HG02763 (cell line): ENCODE measurements at regions not wholly inside any gene's neighbourhood (a gene's known extent, or its start where the extent isn't known, plus 50 kb on each side); places are given as distances from the start of the nearest gene placed in this dataset.
"Not testable (repeated sequence)": the region's sequence is repeated elsewhere in the genome, so short reads cannot be mapped to it uniquely, and the experiment has no call there.

Source experiments
- ATAC-seq: cut with Tn5 transposase; IDR thresholded peaks from one replicate; pipeline ENCODE4 v1.9.1; 2021; ENCODE audit warnings: mild to moderate bottlenecking, moderate library complexity; ENCODE audit not compliant: unreplicated experiment

GRCh38 chr3:25171118-25171807 lies 256.8 kb upstream of the RARB start:
- no peak for ATAC-seq

GRCh38 chr3:25171897-25172296 lies 256.2 kb upstream of the RARB start:
- ATAC-seq, result no peak

DNA sequence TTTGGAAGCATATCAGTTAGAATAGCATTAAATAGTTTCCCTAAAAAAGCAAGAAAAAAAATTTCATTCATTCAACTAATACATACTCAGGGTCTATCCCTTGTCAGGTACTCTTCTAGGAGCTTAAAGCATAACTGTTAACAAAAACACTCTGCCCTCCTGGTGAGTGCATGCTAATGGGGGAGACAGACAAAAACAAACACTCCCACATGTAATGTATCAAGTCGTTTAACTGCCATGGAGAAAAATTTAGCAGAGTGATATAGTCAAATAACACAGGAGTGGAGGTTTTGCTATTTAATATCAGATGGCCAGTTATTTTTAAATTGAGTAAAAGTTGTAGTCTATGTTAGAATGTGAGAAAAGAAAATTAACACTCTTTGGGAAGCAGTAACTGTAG lies 254.5 kb upstream of the RARB start:
- no peak for ATAC-seq

GRCh38 chr3:25174251-25174650 lies 253.8 kb upstream of the RARB start:
- no peak for ATAC-seq

DNA sequence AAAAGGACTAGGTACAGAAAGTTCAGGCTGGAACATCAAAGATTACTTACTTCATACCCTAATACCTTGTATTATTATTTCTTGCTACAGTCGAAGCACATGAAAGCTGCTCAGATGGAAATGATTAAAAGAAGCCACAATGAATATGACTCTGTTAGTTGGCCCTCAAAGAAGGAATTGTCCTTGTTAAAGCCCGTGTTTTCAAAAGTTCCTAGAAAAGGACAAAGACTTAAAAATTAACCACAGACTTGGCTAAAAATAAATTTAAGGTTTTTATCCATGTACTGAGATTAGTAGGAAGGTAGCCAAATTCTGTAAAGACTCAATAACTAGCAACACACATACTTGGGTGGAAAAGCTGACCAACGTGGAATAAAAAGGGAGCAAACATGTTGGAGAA lies 251.0 kb upstream of the RARB start:
- ATAC-seq, result no peak

DNA sequence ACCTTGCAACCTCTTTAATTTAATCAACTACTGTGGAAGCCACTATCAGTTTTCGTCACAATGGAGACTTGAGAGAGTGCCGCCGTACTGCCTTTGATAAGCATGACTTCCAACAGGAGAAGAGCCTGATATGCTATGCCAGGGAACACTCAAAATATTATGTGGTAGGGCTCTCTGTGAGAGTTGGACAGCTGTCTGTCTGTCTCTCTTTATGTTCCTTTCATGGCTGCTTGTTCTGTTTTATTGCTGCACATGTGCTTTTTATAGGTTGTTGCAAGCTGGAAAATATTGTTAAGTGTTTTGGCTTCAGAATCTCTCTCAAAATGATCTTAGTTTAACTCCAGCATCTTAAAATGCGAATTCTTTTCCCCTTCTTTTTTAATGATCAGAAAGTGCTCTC lies 249.4 kb upstream of the RARB start:
- ATAC-seq, result no peak

DNA sequence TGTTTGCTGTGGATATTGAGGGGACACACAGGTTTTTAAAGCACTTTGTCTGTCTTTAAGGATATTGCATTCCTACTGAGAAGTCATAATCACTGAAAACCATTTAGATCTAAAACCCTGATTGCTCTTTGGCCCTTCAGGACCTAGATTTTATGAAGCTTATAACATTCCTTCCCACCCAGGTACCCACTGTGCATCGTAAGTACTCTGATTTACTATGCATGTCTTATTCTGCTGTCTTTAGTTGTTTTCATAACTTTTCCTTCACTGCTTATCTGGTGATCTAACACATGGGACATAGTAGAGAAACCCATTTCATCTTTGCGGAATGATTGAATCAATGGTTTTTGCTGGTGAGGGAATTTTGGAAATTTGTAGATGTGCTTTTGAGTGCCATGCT lies 247.0 kb upstream of the RARB start:
- ATAC-seq, result no peak

- ATAC-seq, result no peak
These were observed 245.3 kb upstream of the RARB start for GRCh38 chr3:25182794-25183193.

DNA sequence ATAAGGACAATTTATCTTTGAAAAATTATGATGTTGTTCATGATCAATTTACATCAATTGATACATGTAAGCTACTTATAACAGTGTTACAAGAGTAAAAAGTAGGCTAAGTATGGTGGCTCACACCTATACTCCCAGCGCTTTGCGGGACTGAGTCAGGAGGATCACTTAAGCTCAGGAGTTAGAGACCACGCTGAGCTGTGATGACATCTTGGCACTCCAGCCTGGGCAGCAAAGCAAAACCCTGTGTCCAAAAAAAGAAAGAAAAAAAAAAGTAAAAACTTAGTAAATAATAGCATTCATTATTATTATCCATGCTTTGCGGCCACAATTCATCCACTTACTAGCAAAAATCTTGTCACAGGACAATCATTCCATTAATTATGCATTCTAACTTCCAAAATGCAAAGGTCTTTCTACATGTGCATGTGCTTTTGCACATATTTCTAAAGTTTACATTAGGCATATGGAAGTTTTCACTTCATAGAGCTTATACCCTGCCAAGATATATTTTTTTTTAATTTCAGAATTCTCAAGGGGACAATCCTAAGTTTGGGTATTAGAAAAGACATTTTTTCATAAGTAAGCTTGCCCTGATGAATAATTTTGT lies 243.3 kb upstream of the RARB start:
- ATAC-seq, result no peak

- no peak for ATAC-seq
These were observed 236.4 kb upstream of the RARB start for GRCh38 chr3:25191673-25192072.

GRCh38 chr3:25199567-25199966 lies 228.5 kb upstream of the RARB start:
- not testable (repeated sequence) for ATAC-seq

DNA sequence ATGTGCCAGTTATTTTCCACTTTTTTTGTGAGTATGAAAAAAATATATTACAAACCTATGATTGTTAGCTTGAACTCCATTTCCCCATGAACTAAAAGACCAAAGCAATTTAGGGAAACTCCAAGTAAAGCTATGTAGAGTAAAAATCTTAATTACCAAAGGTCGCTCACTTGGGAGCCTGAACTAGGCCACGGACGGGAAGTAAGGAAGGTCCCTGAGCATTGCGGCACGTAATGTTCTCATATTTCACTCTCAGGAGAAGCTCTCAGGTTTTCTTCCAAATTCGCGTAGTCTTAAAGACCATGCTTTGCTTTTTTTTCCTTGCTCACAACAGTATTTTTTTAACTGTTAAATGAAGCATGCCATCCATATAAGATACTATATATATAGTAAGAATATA lies 215.3 kb upstream of the RARB start:
- ATAC-seq, result no peak

DNA sequence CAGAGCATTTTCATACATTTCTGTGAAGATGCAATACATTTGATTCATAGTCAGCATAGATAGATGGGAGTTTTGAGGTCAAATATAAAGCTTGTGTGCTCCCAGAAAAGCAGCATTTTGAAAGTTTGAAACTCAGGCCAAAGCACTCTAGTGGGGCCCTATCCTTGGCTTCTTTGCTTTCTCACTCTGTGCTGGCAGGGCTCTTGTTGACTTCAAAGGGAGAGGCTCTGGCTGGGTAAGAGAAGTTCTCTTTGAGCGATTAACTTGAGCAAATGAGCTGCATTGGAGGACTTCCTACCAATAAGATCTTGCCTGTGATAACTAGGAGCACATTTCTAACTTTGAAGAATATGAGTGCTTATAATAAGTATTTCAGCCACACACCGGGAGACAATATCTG lies 214.0 kb upstream of the RARB start:
- ATAC-seq, result no peak

DNA sequence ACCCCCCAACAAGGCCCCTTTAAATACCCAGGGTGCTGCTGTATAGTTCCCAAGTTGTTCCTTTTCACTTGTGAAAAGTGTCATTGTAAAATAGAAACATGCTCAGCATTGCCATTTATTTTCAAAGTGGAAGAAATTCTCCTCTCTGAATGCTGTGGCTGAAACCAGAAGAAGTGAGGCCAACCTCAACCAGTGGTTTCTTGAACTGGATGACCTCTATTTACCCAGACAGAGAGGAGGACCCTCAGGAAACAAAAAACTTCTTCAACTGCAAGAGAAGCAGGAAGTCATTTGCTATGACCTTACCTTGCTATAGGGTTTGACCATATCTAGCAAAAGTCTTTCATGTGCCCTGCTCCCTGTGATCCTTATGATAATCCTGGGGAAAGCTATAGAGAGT lies 209.7 kb upstream of the RARB start:
- ATAC-seq, result no peak

- ATAC-seq, result no peak
These were observed 201.3 kb upstream of the RARB start for GRCh38 chr3:25226747-25227146.

DNA sequence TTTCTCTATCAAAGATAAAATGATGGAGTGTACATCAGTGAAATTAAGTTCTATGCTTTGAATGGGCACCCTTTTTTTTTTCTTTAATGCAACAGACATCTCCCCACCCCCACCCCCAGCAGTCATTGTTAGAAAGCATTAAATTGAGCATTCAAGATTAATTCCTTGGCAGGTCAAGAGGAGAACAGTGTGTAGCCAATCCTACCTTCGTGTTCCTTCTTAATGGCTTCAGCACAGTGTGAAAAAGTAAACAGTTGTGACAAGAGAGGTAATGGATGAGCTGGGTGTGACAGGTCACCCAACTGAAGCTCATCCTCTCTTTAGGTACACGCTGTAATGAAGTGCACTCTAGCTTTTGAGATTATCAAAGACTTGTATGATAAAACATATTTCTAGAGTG lies 198.5 kb upstream of the RARB start:
- no peak for ATAC-seq

- no peak for ATAC-seq
These were observed 193.0 kb upstream of the RARB start for GRCh38 chr3:25235031-25235430.

GRCh38 chr3:25235466-25235865 lies 192.6 kb upstream of the RARB start:
- ATAC-seq, result no peak

DNA sequence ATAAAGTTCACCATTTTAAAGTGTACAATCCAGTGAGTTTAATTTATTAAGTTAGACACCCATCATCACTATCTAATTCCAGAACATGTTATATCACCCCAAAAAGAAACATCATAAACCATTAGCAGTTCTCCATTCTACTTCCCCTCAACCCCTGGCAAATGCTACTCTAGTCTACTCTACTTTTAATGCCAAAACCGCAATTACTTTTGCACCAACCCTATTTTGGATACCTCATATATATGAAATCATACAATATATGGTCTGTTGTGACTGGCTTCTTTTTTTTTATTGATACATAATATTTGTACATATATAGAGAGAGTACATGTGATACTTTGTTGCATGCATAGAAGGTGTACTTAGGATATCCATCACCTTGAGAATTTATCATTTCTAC lies 190.5 kb upstream of the RARB start:
- ATAC-seq, result no peak

DNA sequence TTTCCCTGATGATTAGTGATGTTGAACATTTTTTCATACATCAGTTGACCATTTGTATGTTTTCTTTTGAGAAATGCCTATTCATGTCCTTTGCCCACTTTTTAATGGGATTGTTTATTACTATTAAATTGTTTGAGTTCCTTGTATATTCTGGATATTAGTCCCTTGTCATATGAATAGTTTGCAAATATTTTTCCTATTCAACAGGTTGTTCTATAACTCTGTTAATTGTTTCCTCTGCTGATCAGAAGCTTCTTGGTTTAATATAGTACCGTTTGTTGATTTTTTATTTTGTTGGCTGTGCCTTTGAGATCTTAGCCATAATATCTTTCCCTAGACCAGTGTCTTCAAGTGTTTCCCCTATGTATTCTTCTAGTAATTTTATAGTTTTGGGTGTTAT lies 189.0 kb upstream of the RARB start:
- ATAC-seq, result no peak

DNA sequence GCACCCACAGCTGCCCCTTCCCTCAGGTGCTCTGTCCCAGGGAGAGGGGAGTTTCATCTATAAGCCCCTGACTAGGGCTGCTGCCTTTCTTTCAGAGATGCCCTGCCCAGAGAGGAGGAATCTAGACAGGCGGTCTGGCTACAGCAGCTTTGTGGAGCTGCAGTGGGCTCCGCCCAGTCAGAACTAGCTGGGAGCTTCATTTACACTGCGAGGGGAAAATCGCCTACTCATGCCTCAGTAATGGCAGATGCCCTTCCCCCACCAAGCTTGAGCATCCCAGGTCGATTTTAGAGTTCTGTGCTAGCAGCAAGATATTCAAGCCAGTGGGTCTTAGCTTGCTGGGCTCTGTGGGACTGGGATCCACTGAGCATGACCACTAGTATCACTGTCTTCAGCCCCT lies 181.2 kb upstream of the RARB start:
- ATAC-seq, result no peak

GRCh38 chr3:25252291-25252690 lies 175.8 kb upstream of the RARB start:
- ATAC-seq, result no peak

DNA sequence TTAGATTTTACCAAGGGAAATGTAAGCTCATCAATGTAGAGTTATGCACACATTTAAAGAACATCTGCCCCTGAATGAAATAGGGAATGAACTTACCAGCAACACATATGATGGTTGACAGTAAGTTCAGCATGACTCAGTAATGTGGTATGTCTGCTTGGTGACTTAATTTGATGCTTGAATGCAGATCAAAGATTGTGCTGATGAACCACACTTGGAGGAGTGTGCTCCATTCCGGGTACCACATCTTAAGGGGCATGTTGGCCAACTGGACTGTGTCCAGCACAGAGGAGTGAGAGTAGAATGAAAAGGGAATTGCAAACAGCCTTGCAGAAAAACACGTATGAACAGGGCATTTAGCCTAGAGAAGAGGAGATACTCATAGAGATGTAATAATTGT lies 171.0 kb upstream of the RARB start:
- ATAC-seq, result no peak
